OCI-LY7 (cell line): ENCODE measurements at regions not wholly inside any gene's neighbourhood (a gene's known extent, or its start where the extent isn't known, plus 50 kb on each side); places are given as distances from the start of the nearest gene placed in this dataset.

Experiments
- BruUV-seq: library from RNA; stranded (reverse); fragments of 400-500 nt; replicated peaks from 2 replicates; lab custom pipeline; 2021; lab: Mats Ljungman, UMichigan
- CTCF ChIA-PET: fragments of 300-600 bp; sonication (Branson Sonifier 250); formaldehyde crosslinking; loops from one replicate; lab custom pipeline; 2022; ENCODE audit warnings: antibody characterized with exemption; ENCODE audit not compliant: unreplicated experiment; lab: Charles Lee
- POLR2A ChIA-PET: fragments of 300-600 bp; sonication (Branson Sonifier 250); formaldehyde crosslinking; loops from one replicate; lab custom pipeline; 2022; ENCODE audit warnings: antibody characterized with exemption; lab: Charles Lee
- DNase-seq: peaks from one replicate; pipeline ENCODE4 v3.0.0-alpha.2; 2015; ENCODE audit warnings: low spot score
- H2AFZ ChIP-seq: fragments of 200-600 bp; sonication (generic), shearing (Covaris generic); 2 replicates; pipeline ENCODE4 v1.6.1; 2014; ENCODE audit warnings: mild to moderate bottlenecking, antibody characterized with exemption, low read length, moderate library complexity
- H3K27ac ChIP-seq: fragments of 200-600 bp; sonication (generic); 2 replicates; pipeline ENCODE4 v1.5.1; 2014; ENCODE audit warnings: mixed run types, low read depth, mild to moderate bottlenecking, moderate library complexity, low read length, inconsistent platforms; ENCODE audit not compliant: poor library complexity, severe bottlenecking
- H3K36me3 ChIP-seq: fragments of 200-600 bp; sonication (generic); 2 replicates; pipeline ENCODE4 v1.6.1; 2014; ENCODE audit warnings: mild to moderate bottlenecking, antibody characterized with exemption, low read length, moderate library complexity, mixed read lengths; ENCODE audit not compliant: insufficient read depth
- H3K4me1 ChIP-seq: fragments of 200-600 bp; sonication (generic); 2 replicates; pipeline ENCODE4 v1.5.1; 2014; ENCODE audit warnings: mild to moderate bottlenecking, low read length; ENCODE audit not compliant: insufficient read depth, poor library complexity, severe bottlenecking
- H3K4me2 ChIP-seq: fragments of 200-600 bp; sonication (generic); 2 replicates; pipeline ENCODE4 v1.6.1; 2014; ENCODE audit warnings: mild to moderate bottlenecking, low read length
- H3K4me3 ChIP-seq: fragments of 200-600 bp; sonication (generic); 2 replicates; pipeline ENCODE4 v1.5.1; 2014; ENCODE audit warnings: mild to moderate bottlenecking, low read depth, low read length; ENCODE audit not compliant: poor library complexity, severe bottlenecking
- H3K79me2 ChIP-seq: fragments of 200-600 bp; sonication (generic); 2 replicates; pipeline ENCODE4 v1.6.1; 2016; ENCODE audit warnings: low read depth, mild to moderate bottlenecking, low read length, moderate library complexity, mixed read lengths; ENCODE audit not compliant: insufficient read depth
- H3K9me2 ChIP-seq: fragments of 200-600 bp; sonication (generic); 2 replicates; pipeline ENCODE4 v1.6.1; 2016; ENCODE audit warnings: mild to moderate bottlenecking, low read length, mixed read lengths; ENCODE audit not compliant: insufficient read depth
- H3K9me3 ChIP-seq: fragments of 200-600 bp; sonication (generic); 2 replicates; pipeline ENCODE4 v1.6.1; 2014; ENCODE audit warnings: mild to moderate bottlenecking, mixed run types, low read length, mixed read lengths
- H4K20me1 ChIP-seq: fragments of 200-600 bp; sonication (generic); 2 replicates; pipeline ENCODE4 v1.6.1; 2014; ENCODE audit warnings: mild to moderate bottlenecking, antibody characterized with exemption, low read length, moderate library complexity, mixed read lengths; ENCODE audit not compliant: insufficient read depth
- CTCF ChIP-seq: fragments of 200-600 bp; sonication (generic); conservative IDR thresholded peaks from 2 replicates; pipeline ENCODE4 v1.5.1; 2014; ENCODE audit warnings: mild to moderate bottlenecking, antibody characterized with exemption, low read length, moderate library complexity, mixed read lengths
- EZH2phosphoT487 ChIP-seq: fragments of 200-600 bp; sonication (generic); IDR thresholded peaks from 2 replicates; pipeline ENCODE4 v1.6.1; 2018; ENCODE audit warnings: low read depth, borderline replicate concordance, mild to moderate bottlenecking, mixed run types, antibody characterized with exemption, low read length, moderate library complexity, mixed read lengths
- intact Hi-C: fragments of 100-400 bp; cut with micrococcal nuclease; formaldehyde crosslinking; loops from one replicate; pipeline ENCODE4 v1.10.0; 2022; ENCODE audit not compliant: unreplicated experiment

DNA sequence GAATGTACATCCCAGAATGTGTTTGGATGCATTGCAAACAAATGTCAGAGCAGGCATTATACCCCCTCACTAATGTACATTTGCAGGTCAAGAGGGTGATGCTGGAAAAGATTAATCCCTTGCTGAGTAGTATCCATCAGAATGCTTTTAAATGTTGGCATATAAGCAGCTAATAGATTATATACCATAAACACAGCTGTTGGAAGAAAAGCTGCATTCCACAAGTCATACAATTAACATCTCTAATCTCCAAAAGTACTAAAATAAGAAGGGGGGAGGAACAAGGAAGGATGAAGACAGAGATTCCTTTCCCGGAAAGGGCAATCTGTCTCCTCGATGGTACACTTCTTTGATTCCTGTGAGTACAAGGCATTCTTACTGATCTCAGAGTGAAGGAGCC, 445.7 kb upstream of the CDIN1 start:
- Histone ChIP-seq H2AFZ (no peak overlapping the region), H3K27ac (no peak overlapping the region), H3K4me2 (no peak overlapping the region), H3K79me2 (no peaks in the 10 kb centered on the region), H3K9me3 (no peaks in the 10 kb centered on the region), H3K36me3 (no peaks in the 10 kb centered on the region), H3K4me3 (no peak overlapping the region), H4K20me1 (no peaks in the 10 kb centered on the region), H3K9me2 (no peaks in the 10 kb centered on the region), H3K4me1 (no peaks in the 10 kb centered on the region)
- TF ChIP-seq EZH2phosphoT487 (no peak), CTCF (no peak)
- intact Hi-C loops = no loop called here
- CTCF ChIA-PET = no interaction called here
- DNase-seq = no peak
- POLR2A ChIA-PET = no interaction called here
- BruUV-seq = no TSS peak

DNA sequence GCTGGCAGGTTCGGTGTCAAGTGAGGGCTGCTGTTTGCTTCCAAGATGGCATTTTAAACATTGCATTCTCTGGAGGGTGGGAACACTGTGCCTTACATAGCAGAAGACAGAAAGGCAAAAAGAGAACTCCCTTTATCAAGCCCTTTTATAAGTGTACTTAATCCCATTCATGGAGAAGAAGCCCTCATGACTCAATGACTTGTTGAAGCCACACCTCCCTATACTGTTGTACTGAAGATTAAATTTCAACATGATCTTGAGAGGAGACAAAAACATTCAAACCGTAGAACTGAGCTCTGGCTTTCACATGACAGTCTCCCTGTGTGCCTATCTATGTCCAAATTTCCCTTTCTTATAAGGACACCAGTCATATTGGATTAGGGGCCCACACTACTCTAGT, 443.4 kb upstream of the CDIN1 start:
- no peaks in the 10 kb centered on the region for H3K4me1 ChIP-seq
- H3K9me2 ChIP-seq = no peaks in the 10 kb centered on the region
- DNase-seq = no peak
- H4K20me1 ChIP-seq = no peaks in the 10 kb centered on the region
- H3K36me3 ChIP-seq = no peaks in the 10 kb centered on the region
- H3K27ac ChIP-seq = no peak overlapping the region
- H3K79me2 ChIP-seq = no peaks in the 10 kb centered on the region
- TF ChIP-seq EZH2phosphoT487 (no peak), CTCF (no peak)
- no peak overlapping the region for H3K4me3 ChIP-seq
- POLR2A ChIA-PET = no interaction called here
- H2AFZ ChIP-seq = no peak overlapping the region
- CTCF ChIA-PET = no interaction called here
- H3K9me3 ChIP-seq = no peaks in the 10 kb centered on the region
- H3K4me2 ChIP-seq = no peak overlapping the region
- BruUV-seq = no TSS peak
- intact Hi-C loops = no loop called here

DNA sequence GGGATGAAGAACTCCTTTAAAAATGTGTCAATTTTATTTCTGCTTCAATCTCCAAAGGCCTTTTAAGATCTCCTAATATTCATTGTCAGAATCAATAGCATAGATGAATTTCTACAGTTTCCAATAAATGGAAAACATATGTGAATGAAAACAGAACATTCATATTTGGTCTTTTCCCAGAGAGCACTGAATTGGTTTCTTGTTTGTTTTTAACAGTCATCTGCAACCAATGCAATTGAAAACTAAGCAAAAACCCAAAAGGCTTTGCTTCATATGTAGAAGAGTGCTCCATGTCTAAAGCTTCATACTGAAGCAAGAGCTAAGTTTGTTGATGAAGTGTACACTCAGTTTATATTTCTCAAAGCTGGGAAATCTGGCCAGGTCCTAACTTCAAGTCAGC, 426.5 kb upstream of the CDIN1 start:
- Histone ChIP-seq H3K79me2 (no peaks in the 10 kb centered on the region), H3K4me1 (no peaks in the 10 kb centered on the region), H3K9me3 (no peaks in the 10 kb centered on the region), H3K9me2 (no peaks in the 10 kb centered on the region), H4K20me1 (no peaks in the 10 kb centered on the region), H3K4me3 (no peak overlapping the region), H2AFZ (no peak overlapping the region), H3K36me3 (no peaks in the 10 kb centered on the region), H3K4me2 (no peak overlapping the region), H3K27ac (no peak overlapping the region)
- intact Hi-C loops = no loop called here
- ChIA-PET POLR2A (no interaction called here), CTCF (no interaction called here)
- TF ChIP-seq CTCF (no peak), EZH2phosphoT487 (no peak)
- no peak for DNase-seq
- no TSS peak for BruUV-seq
